Neural cell (in vitro differentiated cells): ENCODE measurements at regions not wholly inside any gene's neighbourhood (a gene's known extent, or its start where the extent isn't known, plus 50 kb on each side); places are given as distances from the start of the nearest gene placed in this dataset.

Experiments
- H2AFZ ChIP-seq: fragments of 200-600, 300-800 bp; sonication (generic), shearing (Covaris generic); 2 replicates; pipeline ENCODE4 v1.6.0; 2014; ENCODE audit warnings: low read depth, mild to moderate bottlenecking, antibody characterized with exemption, low read length, moderate library complexity
- H3F3A ChIP-seq: fragments of 200-600 bp; shearing (Covaris generic); 2 replicates; pipeline ENCODE4 v1.6.1; 2016; ENCODE audit warnings: mild to moderate bottlenecking, moderate library complexity, mixed read lengths, antibody characterized with exemption, low read length; ENCODE audit not compliant: insufficient read depth, poor library complexity, severe bottlenecking
- H3K27ac ChIP-seq: fragments of 200-600, 300-800 bp; sonication (generic), shearing (Covaris generic); 2 replicates; pipeline ENCODE4 v1.5.1; 2014; ENCODE audit warnings: mild to moderate bottlenecking, low read length, moderate library complexity
- H3K27me3 ChIP-seq: fragments of 300-800, 200-600 bp; sonication (generic), shearing (Covaris generic); 2 replicates; pipeline ENCODE4 v1.6.0; 2014; ENCODE audit warnings: mild to moderate bottlenecking, low read depth, low read length, moderate library complexity; ENCODE audit not compliant: insufficient read depth
- H3K36me3 ChIP-seq: fragments of 300-800, 200-600 bp; sonication (generic), shearing (Covaris generic); 2 replicates; pipeline ENCODE4 v1.5.1; 2014; ENCODE audit warnings: mild to moderate bottlenecking, antibody characterized with exemption, low read length, moderate library complexity; ENCODE audit not compliant: insufficient read depth
- H3K4me2 ChIP-seq: fragments of 300-800, 200-600 bp; sonication (generic), shearing (Covaris generic); 2 replicates; pipeline ENCODE4 v1.6.0; 2014; ENCODE audit warnings: mild to moderate bottlenecking, low read length
- H3K4me3 ChIP-seq: fragments of 300-800, 200-600 bp; sonication (generic), shearing (Covaris generic); 2 replicates; pipeline ENCODE4 v1.5.1; 2014; ENCODE audit warnings: mild to moderate bottlenecking, low read length, moderate library complexity
- H3K79me2 ChIP-seq: fragments of 200-600 bp; shearing (Covaris generic); replicated peaks from 2 replicates; pipeline ENCODE4 v1.6.0; 2014; ENCODE audit warnings: mild to moderate bottlenecking, low read length, moderate library complexity; ENCODE audit not compliant: insufficient read depth
- H3K9ac ChIP-seq: fragments of 300-800, 200-600 bp; sonication (generic), shearing (Covaris generic); 2 replicates; pipeline ENCODE4 v1.6.1; 2016; ENCODE audit warnings: mild to moderate bottlenecking, low read length, mixed read lengths
- H3K9me2 ChIP-seq: fragments of 200-600 bp; shearing (Covaris generic); 2 replicates; pipeline ENCODE4 v1.6.1; 2016; ENCODE audit warnings: mild to moderate bottlenecking, low read length, mixed read lengths; ENCODE audit not compliant: insufficient read depth
- H3K9me3 ChIP-seq: fragments of 200-600, 300-800 bp; sonication (generic), shearing (Covaris generic); 2 replicates; pipeline ENCODE4 v1.6.1; 2016; ENCODE audit warnings: mild to moderate bottlenecking, mixed run types, low read length, moderate library complexity, mixed read lengths
- H4K20me1 ChIP-seq: fragments of 200-600 bp; shearing (Covaris generic); 2 replicates; pipeline ENCODE4 v1.6.1; 2016; ENCODE audit warnings: mild to moderate bottlenecking, mixed run types; ENCODE audit not compliant: insufficient read depth
- CTCF ChIP-seq: fragments of 450-650 bp; IDR thresholded peaks from 2 replicates; pipeline ENCODE4 v1.5.1; 2014; ENCODE audit warnings: antibody characterized with exemption, mild to moderate bottlenecking, moderate library complexity; ENCODE audit not compliant: poor library complexity, severe bottlenecking
- EP300 ChIP-seq: fragments of 450-650 bp; conservative IDR thresholded peaks from 2 replicates; pipeline ENCODE4 v1.6.1; 2014; ENCODE audit warnings: antibody characterized with exemption, mild to moderate bottlenecking, moderate library complexity; ENCODE audit not compliant: poor library complexity, severe bottlenecking
- EZH2 ChIP-seq: fragments of 200-600, 300-800 bp; shearing (Covaris generic), sonication (generic); IDR thresholded peaks from 2 replicates; pipeline ENCODE4 v1.6.1; 2014; ENCODE audit warnings: antibody characterized with exemption, low read length, borderline replicate concordance, mild to moderate bottlenecking; ENCODE audit not compliant: insufficient read depth, poor library complexity, severe bottlenecking
- MXI1 ChIP-seq: fragments of 450-650 bp; conservative IDR thresholded peaks from 2 replicates; pipeline ENCODE4 v1.6.1; 2014; ENCODE audit warnings: antibody characterized with exemption, mild to moderate bottlenecking; ENCODE audit not compliant: poor library complexity, severe bottlenecking
- POLR2AphosphoS5 ChIP-seq: IDR thresholded peaks from 2 replicates; pipeline ENCODE4 v1.6.1; 2012
- RAD21 ChIP-seq: fragments of 450-650 bp; conservative IDR thresholded peaks from 2 replicates; pipeline ENCODE4 v1.6.1; 2014; ENCODE audit warnings: antibody characterized with exemption, mild to moderate bottlenecking, moderate library complexity
- REST ChIP-seq: IDR thresholded peaks from 2 replicates; pipeline ENCODE4 v1.6.1; 2012; ENCODE audit warnings: borderline replicate concordance
- SMC3 ChIP-seq: fragments of 450-650 bp; conservative IDR thresholded peaks from 2 replicates; pipeline ENCODE4 v1.6.1; 2014; ENCODE audit warnings: antibody characterized with exemption, mild to moderate bottlenecking, moderate library complexity; ENCODE audit not compliant: poor library complexity
- TAF1 ChIP-seq: IDR thresholded peaks from 2 replicates; pipeline ENCODE4 v1.6.1; 2012; ENCODE audit warnings: low read depth

- no peaks in the 10 kb centered on the region for H4K20me1 ChIP-seq
- H3K79me2 ChIP-seq: no peaks in the 10 kb centered on the region
- no peaks in the 10 kb centered on the region for H3K36me3 ChIP-seq
- no peaks in the 10 kb centered on the region for H3K9me2 ChIP-seq
- no peak overlapping the region for H3K27ac ChIP-seq
- no peak overlapping the region for H2AFZ ChIP-seq
- no peaks in the 10 kb centered on the region for H3F3A ChIP-seq
- no peaks in the 10 kb centered on the region for H3K9me3 ChIP-seq
- no peak overlapping the region for H3K4me2 ChIP-seq
- H3K9ac ChIP-seq: no peak overlapping the region
- no peaks in the 10 kb centered on the region for H3K27me3 ChIP-seq
- no peak overlapping the region for H3K4me3 ChIP-seq
- TF ChIP-seq MXI1 (no peak), CTCF (no peak), RAD21 (no peak), REST (no peak), SMC3 (no peak), TAF1 (no peak), POLR2AphosphoS5 (no peak), EP300 (no peak), EZH2 (no peak)
Observed at GRCh38 chr5:155461304-155461703, 447.7 kb downstream of the KIF4B start.

- no peak overlapping the region for H3K4me2 ChIP-seq
- no peak overlapping the region for H2AFZ ChIP-seq
- H3K9me2 ChIP-seq: no peaks in the 10 kb centered on the region
- no peak overlapping the region for H3K4me3 ChIP-seq
- no peaks in the 10 kb centered on the region for H3K9me3 ChIP-seq
- H3K9ac ChIP-seq: no peak overlapping the region
- TF ChIP-seq EZH2: no peak
- TF ChIP-seq SMC3: no peak
- TF ChIP-seq CTCF: no peak
- no peak for TF ChIP-seq RAD21
- no peak for TF ChIP-seq MXI1
- no peak for TF ChIP-seq TAF1
- no peak for TF ChIP-seq EP300
- no peaks in the 10 kb centered on the region for H3K27me3 ChIP-seq
- no peaks in the 10 kb centered on the region for H3F3A ChIP-seq
- no peaks in the 10 kb centered on the region for H3K36me3 ChIP-seq
- H4K20me1 ChIP-seq: no peaks in the 10 kb centered on the region
- H3K79me2 ChIP-seq: no peaks in the 10 kb centered on the region
- no peak overlapping the region for H3K27ac ChIP-seq
Observed at GRCh38 chr5:155466851-155467250, 453.3 kb downstream of the KIF4B start.
